ENCODE measurements at regions not wholly inside any gene's neighbourhood (a gene's known extent, or its start where the extent isn't known, plus 50 kb on each side); places are given as distances from the start of the nearest gene placed in this dataset.

DNA sequence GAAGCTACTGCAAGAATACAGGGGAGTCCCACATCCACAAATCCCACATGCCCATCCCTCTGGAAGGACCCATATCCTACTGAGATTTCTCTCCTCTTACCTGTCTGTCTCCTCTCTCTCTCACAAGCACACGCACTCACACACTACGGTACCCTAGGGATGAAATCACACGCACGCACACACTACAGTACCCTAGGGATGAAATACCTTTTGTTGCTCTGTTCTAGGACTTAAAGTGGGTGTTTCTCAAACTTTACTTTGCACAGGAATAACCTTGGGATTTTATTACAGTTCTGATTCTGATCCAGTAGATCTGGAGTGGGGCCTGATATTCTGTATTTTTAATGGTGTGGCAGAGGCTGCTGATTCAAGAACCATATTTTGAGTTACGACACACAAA is 622.2 kb upstream of the ZNF385D start:
- POLR2A ChIA-PET, result interaction anchor here (0.7 kb wide), 1 partner anchor 11 kb away, joined by 3 read pairs; no protein-coding TSS in a partner anchor
- no TSS peak for BruUV-seq (replicated peaks)
- Mint-ChIP-seq H3K27ac (ENCODE audit: low read depth, unreplicated experiment) (no peak overlapping the region), H3K4me3 (ENCODE audit: unreplicated experiment) (no peak overlapping the region), H3K36me3 (ENCODE audit: insufficient read depth, unreplicated experiment) (no peaks in the 10 kb centered on the region), H3K27me3 (ENCODE audit: insufficient read depth, unreplicated experiment) (no peaks in the 10 kb centered on the region), H3K9me3 (ENCODE audit: unreplicated experiment) (no peaks in the 10 kb centered on the region), H3K4me1 (ENCODE audit: insufficient read depth, unreplicated experiment) (peaks cover 14% of the 10 kb centered on the region)
- DNase-seq (ENCODE audit: unreplicated experiment), result no peak
- intact Hi-C loops (cut with micrococcal nuclease), result no loop called here
- TF ChIP-seq, protein P1, sequence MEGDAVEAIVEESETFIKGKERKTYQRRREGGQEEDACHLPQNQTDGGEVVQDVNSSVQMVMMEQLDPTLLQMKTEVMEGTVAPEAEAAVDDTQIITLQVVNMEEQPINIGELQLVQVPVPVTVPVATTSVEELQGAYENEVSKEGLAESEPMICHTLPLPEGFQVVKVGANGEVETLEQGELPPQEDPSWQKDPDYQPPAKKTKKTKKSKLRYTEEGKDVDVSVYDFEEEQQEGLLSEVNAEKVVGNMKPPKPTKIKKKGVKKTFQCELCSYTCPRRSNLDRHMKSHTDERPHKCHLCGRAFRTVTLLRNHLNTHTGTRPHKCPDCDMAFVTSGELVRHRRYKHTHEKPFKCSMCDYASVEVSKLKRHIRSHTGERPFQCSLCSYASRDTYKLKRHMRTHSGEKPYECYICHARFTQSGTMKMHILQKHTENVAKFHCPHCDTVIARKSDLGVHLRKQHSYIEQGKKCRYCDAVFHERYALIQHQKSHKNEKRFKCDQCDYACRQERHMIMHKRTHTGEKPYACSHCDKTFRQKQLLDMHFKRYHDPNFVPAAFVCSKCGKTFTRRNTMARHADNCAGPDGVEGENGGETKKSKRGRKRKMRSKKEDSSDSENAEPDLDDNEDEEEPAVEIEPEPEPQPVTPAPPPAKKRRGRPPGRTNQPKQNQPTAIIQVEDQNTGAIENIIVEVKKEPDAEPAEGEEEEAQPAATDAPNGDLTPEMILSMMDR (IDR thresholded peaks at IDR 0.05; ENCODE audit: unreplicated experiment), result no peak
- CTCF ChIA-PET, result no interaction called here

DNA sequence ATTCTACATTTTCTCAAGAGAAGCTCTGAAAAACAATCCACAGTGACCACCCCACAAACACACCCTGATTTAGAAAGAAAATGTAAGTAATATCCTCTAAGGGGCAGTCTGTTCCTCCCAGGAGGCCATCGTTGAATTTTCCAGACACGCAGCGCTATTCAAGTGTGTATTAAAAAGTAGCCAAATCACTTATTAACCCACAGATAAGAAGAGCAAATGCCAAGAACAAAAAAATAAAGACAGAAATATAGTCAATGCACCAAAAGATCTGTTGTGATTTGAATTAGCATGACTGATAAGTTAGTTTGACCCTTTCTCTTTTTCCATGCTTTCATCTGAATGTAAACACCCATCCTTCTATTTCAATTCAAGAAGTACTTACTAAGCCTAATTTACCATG is 622.8 kb upstream of the ZNF385D start:
- Mint-ChIP-seq H3K9me3 (ENCODE audit: unreplicated experiment) (no peaks in the 10 kb centered on the region), H3K27ac (ENCODE audit: low read depth, unreplicated experiment) (no peak overlapping the region), H3K4me1 (ENCODE audit: insufficient read depth, unreplicated experiment) (peaks cover 15% of the 10 kb centered on the region), H3K27me3 (ENCODE audit: insufficient read depth, unreplicated experiment) (no peaks in the 10 kb centered on the region), H3K4me3 (ENCODE audit: unreplicated experiment) (no peak overlapping the region), H3K36me3 (ENCODE audit: insufficient read depth, unreplicated experiment) (no peaks in the 10 kb centered on the region)
- intact Hi-C loops (cut with micrococcal nuclease), result no loop called here
- BruUV-seq (replicated peaks), result no TSS peak
- DNase-seq (ENCODE audit: unreplicated experiment), result no peak
- TF ChIP-seq, protein P1 (IDR thresholded peaks at IDR 0.05; ENCODE audit: unreplicated experiment), result no peak
- ChIA-PET CTCF (no interaction called here), POLR2A (interaction anchor here (0.7 kb wide), 1 partner anchor 11 kb away, joined by 3 read pairs; no protein-coding TSS in a partner anchor)

DNA sequence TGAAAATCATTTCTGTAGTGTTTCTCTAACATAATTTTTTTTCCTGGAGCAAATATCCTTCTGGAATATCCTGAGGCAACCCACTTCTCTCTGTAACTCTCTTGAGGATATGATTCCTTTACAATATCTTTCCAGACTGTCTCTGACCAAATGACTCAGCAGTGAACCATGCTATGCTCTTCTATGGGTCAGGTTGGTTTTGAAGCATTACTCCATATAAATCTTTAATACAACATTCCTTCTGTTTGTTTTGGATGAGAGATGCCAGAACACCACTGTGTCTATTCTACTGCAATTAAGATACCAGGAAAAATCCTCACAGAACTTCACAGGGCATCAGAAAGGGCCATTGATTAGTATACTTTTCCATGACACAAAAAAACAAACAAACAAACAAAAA is 626.4 kb upstream of the ZNF385D start:
- TF ChIP-seq, protein P1 (IDR thresholded peaks at IDR 0.05; ENCODE audit: unreplicated experiment), result no peak
- Mint-ChIP-seq H3K27me3 (ENCODE audit: insufficient read depth, unreplicated experiment) (no peaks in the 10 kb centered on the region), H3K4me1 (ENCODE audit: insufficient read depth, unreplicated experiment) (peaks cover 15% of the 10 kb centered on the region), H3K36me3 (ENCODE audit: insufficient read depth, unreplicated experiment) (peaks cover 4% of the 10 kb centered on the region), H3K4me3 (ENCODE audit: unreplicated experiment) (no peak overlapping the region), H3K9me3 (ENCODE audit: unreplicated experiment) (no peaks in the 10 kb centered on the region), H3K27ac (ENCODE audit: low read depth, unreplicated experiment) (no peak overlapping the region)
- peak; percentile 63 for DNase-seq (ENCODE audit: unreplicated experiment)
- intact Hi-C loops (cut with micrococcal nuclease), result no loop called here
- ChIA-PET CTCF (no interaction called here), POLR2A (no interaction called here)
- BruUV-seq (replicated peaks), result no TSS peak

DNA sequence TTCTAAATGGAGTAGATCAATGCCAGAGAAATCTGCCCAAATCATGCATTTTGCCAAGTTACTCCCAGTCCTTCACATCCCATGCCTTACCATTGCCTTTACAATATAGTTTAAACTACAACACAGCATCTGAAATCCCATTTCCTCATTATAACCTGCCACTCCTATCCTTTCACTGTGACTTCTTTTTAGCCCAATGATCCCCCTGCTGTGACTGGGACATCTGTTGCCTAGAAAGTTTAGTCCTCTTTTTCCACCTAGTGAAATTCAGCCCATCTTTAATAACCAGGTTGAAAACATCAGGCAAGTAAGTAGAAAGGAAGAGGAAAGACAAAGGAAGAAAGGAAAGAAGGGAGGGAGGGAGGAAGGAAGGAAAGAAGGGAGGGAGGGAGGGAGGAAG is 627.9 kb upstream of the ZNF385D start:
- H3K4me1 Mint-ChIP-seq (ENCODE audit: insufficient read depth, unreplicated experiment), result peaks cover 15% of the 10 kb centered on the region
- DNase-seq (ENCODE audit: unreplicated experiment), result no peak
- peaks cover 4% of the 10 kb centered on the region for H3K36me3 Mint-ChIP-seq (ENCODE audit: insufficient read depth, unreplicated experiment)
- H3K4me3 Mint-ChIP-seq (ENCODE audit: unreplicated experiment), result no peak overlapping the region
- H3K27ac Mint-ChIP-seq (ENCODE audit: low read depth, unreplicated experiment), result no peak overlapping the region
- intact Hi-C loops (cut with micrococcal nuclease), result no loop called here
- no TSS peak for BruUV-seq (replicated peaks)
- CTCF ChIA-PET, result interaction anchor here (0.6 kb wide), 1 partner anchor 24 kb away, joined by 4 read pairs; no protein-coding TSS in a partner anchor
- no peaks in the 10 kb centered on the region for H3K27me3 Mint-ChIP-seq (ENCODE audit: insufficient read depth, unreplicated experiment)
- POLR2A ChIA-PET, result no interaction called here
- TF ChIP-seq, protein P1 (IDR thresholded peaks at IDR 0.05; ENCODE audit: unreplicated experiment), result no peak
- no peaks in the 10 kb centered on the region for H3K9me3 Mint-ChIP-seq (ENCODE audit: unreplicated experiment)

All from MCF 10A (cell line).